Immature natural killer cell (primary cell): ENCODE measurements at regions not wholly inside any gene's neighbourhood (a gene's known extent, or its start where the extent isn't known, plus 50 kb on each side); places are given as distances from the start of the nearest gene placed in this dataset.
"Not testable (repeated sequence)": the region's sequence is repeated elsewhere in the genome, so short reads cannot be mapped to it uniquely, and the experiment has no call there.

ENCODE experiments used
- DNase-seq, 3 donors: peaks; one replicate each; pipeline ENCODE4 v3.0.0; 2022; ENCODE audit warnings: mixed read lengths in 1 of 3
- H3K27ac Mint-ChIP-seq, 6 donors: one replicate each; pipeline ENCODE4 v1.8.0; 2020; ENCODE audit warnings: mixed read lengths in 6 of 6, mild to moderate bottlenecking in 5 of 6, inconsistent platforms in 4 of 6, moderate library complexity in 3 of 6
- H3K27me3 Mint-ChIP-seq, 3 donors: one replicate each; pipeline ENCODE4 v1.8.0; 2020 to 2021; ENCODE audit warnings: low read depth in 3 of 3, mild to moderate bottlenecking in 3 of 3, mixed read lengths in 3 of 3, moderate library complexity in 3 of 3, inconsistent platforms in 1 of 3
- H3K36me3 Mint-ChIP-seq, 3 donors: one replicate each; pipeline ENCODE4 v1.8.0; 2020; ENCODE audit warnings: mixed read lengths in 3 of 3, inconsistent platforms in 2 of 3, mild to moderate bottlenecking in 2 of 3
- H3K4me1 Mint-ChIP-seq, 2 donors: one replicate each; pipeline ENCODE4 v1.8.0; 2020; ENCODE audit warnings: inconsistent platforms in 2 of 2, mild to moderate bottlenecking in 2 of 2, mixed read lengths in 2 of 2, moderate library complexity in 1 of 2
- H3K4me3 Mint-ChIP-seq, 5 donors: one replicate each; pipeline ENCODE4 v1.8.0; 2020; ENCODE audit warnings: mild to moderate bottlenecking in 5 of 5, mixed read lengths in 5 of 5, inconsistent platforms in 3 of 5, moderate library complexity in 3 of 5
- H3K9me3 Mint-ChIP-seq, 6 donors: one replicate each; pipeline ENCODE4 v1.8.0; 2020; ENCODE audit warnings: mild to moderate bottlenecking in 6 of 6, mixed read lengths in 6 of 6, inconsistent platforms in 4 of 6, moderate library complexity in 3 of 6

GRCh38 chr1:149157409-149157808 is 54.1 kb upstream of the NBPF9 start:
- Mint-ChIP-seq H3K4me3 (peak overlapping the region; percentile 27 to 65 (median 46)), H3K27ac (peak overlapping the region; percentile 57 to 92 (median 87)), H3K4me1 (peaks cover 20 to 21% of the 10 kb centered on the region in 2 donors)
- H3K27me3 Mint-ChIP-seq, DNase-seq, H3K36me3 Mint-ChIP-seq, H3K9me3 Mint-ChIP-seq: not testable (repeated sequence)

- H3K36me3 Mint-ChIP-seq, H3K9me3 Mint-ChIP-seq, H3K27me3 Mint-ChIP-seq, DNase-seq: not testable (repeated sequence)
- Mint-ChIP-seq H3K27ac (peak overlapping the region in 5 of 6 donors; percentile 49 to 81 (median 62)), H3K4me3 (peak overlapping the region in 4 of 5 donors; percentile 15 to 61 (median 46)), H3K4me1 (peaks cover 20 to 21% of the 10 kb centered on the region in 2 donors)
These were observed 55.0 kb upstream of the NBPF9 start for GRCh38 chr1:149158308-149158707.

GRCh38 chr1:149163063-149163444 is 59.7 kb upstream of the NBPF9 start:
- H3K27ac Mint-ChIP-seq, H3K4me3 Mint-ChIP-seq, H3K9me3 Mint-ChIP-seq, H3K36me3 Mint-ChIP-seq, H3K27me3 Mint-ChIP-seq, DNase-seq: not testable (repeated sequence)
- H3K4me1 Mint-ChIP-seq: peaks cover 16 to 20% of the 10 kb centered on the region in 2 donors

DNA sequence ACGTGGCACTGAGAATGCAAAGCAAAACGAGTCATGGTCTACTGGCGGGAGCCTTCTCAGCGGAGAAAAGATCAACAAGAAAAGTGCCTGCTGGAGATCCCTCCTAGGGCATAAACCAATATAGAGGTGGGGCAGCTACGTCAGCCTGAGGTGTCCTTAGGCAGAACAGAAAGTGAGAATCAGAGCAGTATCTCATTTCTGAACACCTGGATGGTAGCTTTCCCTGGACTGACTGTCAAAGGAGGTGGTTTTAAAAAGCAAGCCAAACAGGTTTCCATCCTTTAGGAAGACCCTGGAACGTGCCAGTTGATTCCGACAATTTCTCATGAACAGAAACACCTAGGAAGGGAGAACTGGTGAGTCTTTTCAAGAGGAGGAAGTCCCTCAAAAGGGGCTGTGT is 71.4 kb upstream of the NBPF9 start:
- H3K36me3 Mint-ChIP-seq, H3K9me3 Mint-ChIP-seq, H3K27me3 Mint-ChIP-seq, H3K4me1 Mint-ChIP-seq: not testable (repeated sequence)
- DNase-seq: peak in 1 of 3 donors; percentile 25
- Mint-ChIP-seq H3K4me3 (peak overlapping the region in 3 of 5 donors; percentile 66 to 81 (median 70)), H3K27ac (peak overlapping the region in 3 of 6 donors; percentile 69 to 89 (median 74))

GRCh38 chr1:149175812-149176211 is 72.5 kb upstream of the NBPF9 start:
- H3K4me1 Mint-ChIP-seq, H3K27me3 Mint-ChIP-seq, H3K36me3 Mint-ChIP-seq, H3K9me3 Mint-ChIP-seq: not testable (repeated sequence)
- peak; percentile 26 to 45 (median 33) for DNase-seq
- H3K4me3 Mint-ChIP-seq: peak overlapping the region; percentile 52 to 83 (median 78)
- H3K27ac Mint-ChIP-seq: peak overlapping the region in 4 of 6 donors; percentile 49 to 89 (median 82)

- DNase-seq: peak; percentile 79 to 80 (median 80)
- not testable (repeated sequence) for H3K27me3 Mint-ChIP-seq, H3K36me3 Mint-ChIP-seq, H3K4me1 Mint-ChIP-seq, H3K9me3 Mint-ChIP-seq
- Mint-ChIP-seq H3K4me3 (peak overlapping the region; percentile 75 to 90 (median 86)), H3K27ac (peak overlapping the region; percentile 79 to 96 (median 90))
These were observed 73.3 kb upstream of the NBPF9 start for GRCh38 chr1:149176453-149177316.

DNA sequence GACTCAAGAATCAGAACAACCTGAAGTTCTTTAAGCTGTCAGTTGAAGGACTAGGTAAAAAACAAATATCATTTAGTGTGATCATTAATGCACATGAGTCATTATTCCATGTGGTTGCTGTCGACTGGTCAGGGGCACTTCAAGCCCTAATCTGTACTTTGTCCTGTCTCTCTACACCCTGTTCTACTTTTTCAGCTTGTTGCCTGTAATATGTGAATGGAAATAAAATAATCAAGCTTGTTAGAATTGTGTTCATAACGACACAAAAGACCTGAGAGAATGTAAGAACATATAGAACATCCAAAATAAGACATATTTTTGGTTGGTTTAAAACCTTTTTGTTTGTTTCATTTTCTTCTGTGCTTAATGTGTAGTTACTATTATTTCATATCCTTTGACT is 87.4 kb upstream of the NBPF9 start:
- peak overlapping the region in 1 of 6 donors; percentile 29 for H3K27ac Mint-ChIP-seq
- not testable (repeated sequence) for H3K4me1 Mint-ChIP-seq, H3K4me3 Mint-ChIP-seq, H3K36me3 Mint-ChIP-seq, H3K27me3 Mint-ChIP-seq, DNase-seq, H3K9me3 Mint-ChIP-seq

GRCh38 chr1:149196651-149197050 is 93.3 kb upstream of the NBPF9 start:
- not testable (repeated sequence) for H3K27me3 Mint-ChIP-seq, DNase-seq, H3K36me3 Mint-ChIP-seq, H3K9me3 Mint-ChIP-seq, H3K4me3 Mint-ChIP-seq
- H3K4me1 Mint-ChIP-seq: peaks cover 23 to 27% of the 10 kb centered on the region in 2 donors
- H3K27ac Mint-ChIP-seq: peak overlapping the region in 2 of 6 donors; percentile 7 to 8

GRCh38 chr1:149200567-149200966 is 97.2 kb upstream of the NBPF9 start:
- H3K9me3 Mint-ChIP-seq, H3K27me3 Mint-ChIP-seq, H3K36me3 Mint-ChIP-seq, H3K4me3 Mint-ChIP-seq, DNase-seq: not testable (repeated sequence)
- Mint-ChIP-seq H3K27ac (peak overlapping the region in 1 of 6 donors; percentile 31), H3K4me1 (peaks cover 23 to 27% of the 10 kb centered on the region in 2 donors)

DNA sequence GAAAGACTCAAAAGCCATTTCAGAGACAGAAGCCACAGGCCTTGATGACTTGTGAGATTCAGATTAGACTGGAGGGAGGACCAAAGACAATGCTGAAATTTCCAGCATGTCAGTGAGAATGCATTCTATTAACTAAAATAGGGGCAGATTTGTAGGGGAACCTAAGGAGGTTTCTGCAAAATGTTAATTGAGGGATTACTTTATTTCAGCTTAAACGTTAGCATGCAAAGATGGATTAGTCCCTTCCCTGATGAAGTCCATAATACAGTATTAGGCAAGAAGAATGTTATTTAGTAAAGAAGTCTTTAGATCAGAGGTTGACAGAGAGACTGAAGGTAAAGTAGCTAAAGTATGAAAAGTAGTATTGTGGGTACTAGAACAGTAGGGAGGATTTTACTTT is 98.9 kb upstream of the NBPF9 start:
- not testable (repeated sequence) for H3K9me3 Mint-ChIP-seq, DNase-seq, H3K4me3 Mint-ChIP-seq, H3K27me3 Mint-ChIP-seq, H3K36me3 Mint-ChIP-seq, H3K27ac Mint-ChIP-seq
- H3K4me1 Mint-ChIP-seq: peaks cover 14 to 16% of the 10 kb centered on the region in 2 donors

- not testable (repeated sequence) for H3K27ac Mint-ChIP-seq, H3K27me3 Mint-ChIP-seq, H3K9me3 Mint-ChIP-seq, DNase-seq, H3K4me3 Mint-ChIP-seq, H3K36me3 Mint-ChIP-seq
- H3K4me1 Mint-ChIP-seq: peaks cover 10 to 13% of the 10 kb centered on the region in 2 donors
These were observed 101.0 kb upstream of the NBPF9 start for GRCh38 chr1:149204396-149204795.

DNA sequence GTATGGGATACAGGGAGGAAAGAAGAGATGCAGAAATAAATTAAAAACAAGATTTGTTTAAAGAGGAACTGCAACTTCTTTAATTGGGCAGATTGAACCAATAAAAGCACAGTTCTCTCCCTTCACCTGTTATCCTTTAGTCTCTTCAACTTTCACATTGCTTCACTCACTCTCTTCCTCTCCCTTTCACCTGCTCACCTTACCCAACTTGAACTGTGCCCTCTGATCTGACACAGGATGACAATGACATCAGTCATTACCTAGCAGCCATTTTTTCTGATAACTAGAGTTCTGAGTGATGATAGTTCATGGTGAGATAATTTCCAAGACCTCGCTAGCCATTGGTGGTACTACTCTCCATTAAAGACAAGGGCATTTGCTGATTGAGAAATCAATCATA is 105.5 kb upstream of the NBPF9 start:
- H3K4me1 Mint-ChIP-seq, H3K27ac Mint-ChIP-seq, H3K4me3 Mint-ChIP-seq, DNase-seq, H3K27me3 Mint-ChIP-seq, H3K36me3 Mint-ChIP-seq, H3K9me3 Mint-ChIP-seq: not testable (repeated sequence)

DNA sequence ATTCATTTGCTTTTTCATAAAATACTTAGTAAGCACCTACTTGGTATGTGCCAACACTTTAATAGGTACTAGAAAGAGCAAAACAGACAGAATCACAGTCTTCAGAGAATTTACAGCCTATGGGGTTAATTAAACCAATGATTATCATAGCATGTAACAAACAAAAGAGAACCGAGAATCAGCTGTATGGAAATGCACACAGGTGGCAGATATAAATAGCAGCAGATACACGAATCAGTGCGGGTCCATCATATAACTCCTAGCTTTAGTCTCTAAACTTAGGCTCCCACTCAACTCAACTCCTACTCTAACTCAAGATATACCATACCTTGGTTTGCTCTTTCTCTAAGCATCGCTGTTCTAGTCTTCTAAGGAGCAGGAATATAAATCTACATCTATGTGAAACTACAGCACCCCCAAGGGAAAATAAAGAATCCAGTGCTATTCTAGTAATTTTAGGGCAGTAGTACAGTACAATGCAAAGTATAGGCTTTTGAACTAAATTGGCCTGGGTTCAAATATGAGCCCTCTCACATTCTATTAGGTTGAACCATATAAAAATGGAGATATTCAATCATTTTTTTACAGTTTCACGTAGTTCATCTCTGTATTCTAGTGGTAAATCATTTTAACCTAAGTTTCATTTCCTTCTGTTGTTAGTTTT is 108.5 kb upstream of the NBPF9 start:
- H3K27ac Mint-ChIP-seq: not testable (repeated sequence)

DNA sequence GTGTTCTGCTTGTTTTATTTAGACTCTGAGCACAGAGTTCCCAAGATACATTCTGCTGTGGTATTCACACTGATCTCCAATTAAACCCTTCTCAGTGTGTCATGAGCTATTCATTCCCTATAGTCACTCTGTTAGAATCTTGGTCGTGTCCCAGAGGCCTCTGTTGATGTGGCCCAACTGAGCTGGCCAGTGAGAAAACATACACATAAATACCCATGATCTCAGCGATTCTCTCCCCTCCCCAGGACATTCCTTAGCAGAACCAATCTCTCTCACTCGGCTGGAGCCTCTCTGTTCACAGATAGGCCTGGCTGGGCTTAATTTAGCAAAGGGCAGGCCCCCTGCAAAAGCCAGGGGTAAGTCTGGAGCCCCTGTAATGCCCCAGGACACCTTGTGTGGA is 109.6 kb upstream of the NBPF9 start:
- H3K27me3 Mint-ChIP-seq, DNase-seq, H3K9me3 Mint-ChIP-seq, H3K27ac Mint-ChIP-seq, H3K4me1 Mint-ChIP-seq, H3K36me3 Mint-ChIP-seq, H3K4me3 Mint-ChIP-seq: not testable (repeated sequence)

More for the DNA sequence above, 108.5 kb upstream of the NBPF9 start:
- H3K27me3 Mint-ChIP-seq, DNase-seq, H3K36me3 Mint-ChIP-seq, H3K9me3 Mint-ChIP-seq, H3K4me3 Mint-ChIP-seq, H3K4me1 Mint-ChIP-seq: not testable (repeated sequence)
